ENCODE measurements at regions not wholly inside any gene's neighbourhood (a gene's known extent, or its start where the extent isn't known, plus 50 kb on each side); places are given as distances from the start of the nearest gene placed in this dataset.

- no peak for DNase-seq (ENCODE audit: low read depth)
These were observed 366.6 kb downstream of the SOX2 start for GRCh38 chr3:182078316-182078715.

GRCh38 chr3:182078929-182079328, 367.2 kb downstream of the SOX2 start:
- no peak for DNase-seq (ENCODE audit: low read depth)

DNA sequence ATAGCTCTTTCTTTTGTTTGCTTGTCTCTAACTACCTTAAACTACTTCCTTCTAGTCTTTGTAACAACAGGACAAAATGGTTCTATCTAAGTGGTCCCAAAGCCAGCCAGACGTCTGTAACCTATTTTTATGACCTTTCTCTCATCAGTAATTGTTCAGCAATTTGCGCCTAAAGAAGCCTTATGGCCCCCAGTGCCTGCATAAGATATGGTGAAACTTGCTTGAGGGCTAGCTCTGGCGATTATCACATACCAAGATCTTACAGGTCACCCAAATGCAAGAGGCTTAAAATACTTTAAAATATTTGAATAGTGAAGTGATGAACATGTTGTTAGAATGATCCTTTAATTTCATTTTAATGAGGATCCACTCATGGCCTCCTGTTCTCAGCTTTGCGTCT, 369.4 kb downstream of the SOX2 start:
- no peak for DNase-seq (ENCODE audit: low read depth)

DNA sequence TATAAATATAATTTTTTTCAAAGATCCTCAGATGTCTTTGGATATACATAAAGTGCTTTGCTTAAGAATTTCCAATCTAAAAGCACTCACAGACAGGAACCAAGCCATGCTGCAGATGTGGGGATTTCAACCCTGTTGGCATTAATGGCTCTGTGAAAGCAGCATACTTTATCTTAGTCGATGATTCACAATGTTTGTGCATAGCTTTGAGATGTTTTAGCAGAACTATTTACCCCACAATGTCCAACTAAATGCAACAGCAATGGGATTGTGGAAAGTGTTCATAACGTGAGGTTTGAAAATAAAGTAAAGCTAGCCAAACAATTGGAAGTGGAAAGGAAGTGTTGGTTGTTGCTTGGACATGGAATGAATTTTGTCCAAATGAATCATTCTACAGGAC, 371.4 kb downstream of the SOX2 start:
- DNase-seq (ENCODE audit: low read depth), result no peak

- no peak for DNase-seq (ENCODE audit: low read depth)
These were observed 381.0 kb downstream of the SOX2 start for GRCh38 chr3:182092662-182093262.

DNA sequence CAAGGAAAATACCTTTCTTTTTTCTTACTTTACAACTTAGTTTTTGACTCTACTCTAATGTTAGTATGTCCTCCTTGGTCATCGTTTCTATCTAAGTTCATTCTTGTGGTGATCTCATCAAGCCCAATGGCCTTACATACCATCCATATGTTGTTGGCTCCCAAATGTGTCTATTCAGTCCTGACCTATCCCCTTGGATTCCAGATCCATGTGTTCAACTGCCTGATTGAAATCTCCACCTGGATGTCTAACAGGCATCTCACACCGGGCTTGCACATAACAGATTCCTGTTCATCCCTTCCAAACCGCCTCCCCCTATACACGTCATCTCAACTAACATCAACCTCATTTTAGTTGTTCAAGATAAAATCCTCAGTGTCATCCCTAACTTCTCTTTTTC, 382.6 kb downstream of the SOX2 start:
- DNase-seq (ENCODE audit: low read depth), result no peak

- DNase-seq (ENCODE audit: low read depth), result no peak
These were observed 393.2 kb downstream of the SOX2 start for GRCh38 chr3:182104881-182105280.

- no peak for DNase-seq (ENCODE audit: low read depth)
These were observed 394.1 kb downstream of the SOX2 start for GRCh38 chr3:182105875-182106274.

- no peak for DNase-seq (ENCODE audit: low read depth)
These were observed 396.6 kb downstream of the SOX2 start for GRCh38 chr3:182108371-182108770.

GRCh38 chr3:182111967-182112366, 400.2 kb downstream of the SOX2 start:
- no peak for DNase-seq (ENCODE audit: low read depth)

GRCh38 chr3:182115328-182116015, 403.7 kb downstream of the SOX2 start:
- DNase-seq (ENCODE audit: low read depth), result no peak

- no peak for DNase-seq (ENCODE audit: low read depth)
These were observed 404.7 kb downstream of the SOX2 start for GRCh38 chr3:182116386-182116785.

DNA sequence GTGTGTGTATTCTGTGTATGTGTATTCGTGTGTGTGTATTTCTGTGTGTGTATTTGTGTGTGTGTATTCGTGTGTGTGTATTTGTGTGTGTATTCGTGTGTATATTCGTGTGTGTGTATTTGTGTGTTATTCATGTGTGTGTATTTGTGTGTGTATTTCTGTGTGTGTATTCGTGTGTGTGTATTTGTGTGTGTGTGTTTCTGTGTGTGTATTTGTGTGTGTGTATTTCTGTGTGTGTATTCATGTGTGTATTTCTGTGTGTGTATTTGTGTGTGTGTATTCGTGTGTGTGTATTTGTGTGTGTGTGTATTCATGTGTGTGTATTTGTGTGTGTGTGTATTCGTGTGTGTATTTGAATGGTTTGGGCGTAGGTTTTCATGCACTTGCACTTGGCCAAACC, 405.4 kb downstream of the SOX2 start:
- DNase-seq (ENCODE audit: low read depth), result no peak

DNA sequence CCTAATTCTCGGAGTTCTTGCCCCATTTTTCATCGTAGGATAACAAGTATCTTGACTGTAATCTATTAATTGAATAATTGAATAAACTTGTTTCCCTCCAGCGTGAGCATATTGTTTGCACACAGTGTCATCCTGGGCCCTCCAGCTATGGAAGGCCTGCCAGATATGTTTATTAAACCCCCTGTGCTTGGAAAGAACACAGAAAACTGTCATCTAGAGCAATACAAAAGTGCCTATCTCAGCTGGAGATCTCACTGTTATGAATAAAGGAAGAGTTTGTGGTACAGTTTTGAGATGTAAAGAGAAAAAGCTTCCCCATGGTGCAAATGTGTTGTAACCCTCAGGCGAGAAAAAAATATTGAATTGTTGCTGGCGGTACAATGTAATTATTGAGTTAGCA, 405.9 kb downstream of the SOX2 start:
- no peak for DNase-seq (ENCODE audit: low read depth)

DNA sequence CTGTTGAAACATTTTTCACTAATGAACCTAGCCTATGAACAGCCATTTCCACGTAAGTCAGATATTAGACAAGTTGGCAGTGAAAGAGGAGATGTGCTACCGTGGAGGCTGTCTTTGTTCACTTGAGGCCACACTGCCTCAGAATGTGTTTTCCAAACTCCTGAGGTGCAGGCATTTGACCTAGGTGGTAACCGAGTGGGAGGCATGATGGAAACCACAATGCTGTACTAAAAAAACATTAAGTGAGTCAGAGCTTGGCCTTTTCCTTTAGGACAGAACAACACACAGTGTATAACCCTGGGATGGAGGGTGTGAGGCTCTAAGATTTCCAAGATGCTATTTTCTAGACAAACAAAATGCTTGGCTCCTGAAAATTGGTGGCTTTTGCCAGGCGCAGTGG, 406.3 kb downstream of the SOX2 start:
- DNase-seq (ENCODE audit: low read depth), result no peak

GRCh38 chr3:182121401-182121800, 409.7 kb downstream of the SOX2 start:
- no peak for DNase-seq (ENCODE audit: low read depth)

DNA sequence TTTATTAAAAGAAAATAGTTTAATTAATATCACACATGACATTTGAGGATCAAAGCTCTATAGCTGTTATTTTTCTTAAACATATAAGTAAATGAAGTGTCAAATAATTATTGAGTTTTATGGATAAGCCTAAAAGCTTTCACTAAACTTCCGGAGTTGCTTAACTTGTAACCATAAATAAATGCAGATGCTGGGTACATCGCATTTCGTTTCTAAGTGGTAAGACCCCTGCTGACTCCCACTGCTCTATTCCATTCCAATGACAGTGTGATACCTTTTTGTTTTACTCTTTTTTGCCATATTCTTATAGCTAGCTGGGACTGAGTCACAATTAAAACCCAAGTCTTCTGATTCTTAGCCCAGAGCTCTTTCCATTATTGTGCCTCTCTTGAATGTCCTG, 411.1 kb downstream of the SOX2 start:
- no peak for DNase-seq (ENCODE audit: low read depth)

GRCh38 chr3:182124187-182124586, 412.5 kb downstream of the SOX2 start:
- DNase-seq (ENCODE audit: low read depth), result no peak

DNA sequence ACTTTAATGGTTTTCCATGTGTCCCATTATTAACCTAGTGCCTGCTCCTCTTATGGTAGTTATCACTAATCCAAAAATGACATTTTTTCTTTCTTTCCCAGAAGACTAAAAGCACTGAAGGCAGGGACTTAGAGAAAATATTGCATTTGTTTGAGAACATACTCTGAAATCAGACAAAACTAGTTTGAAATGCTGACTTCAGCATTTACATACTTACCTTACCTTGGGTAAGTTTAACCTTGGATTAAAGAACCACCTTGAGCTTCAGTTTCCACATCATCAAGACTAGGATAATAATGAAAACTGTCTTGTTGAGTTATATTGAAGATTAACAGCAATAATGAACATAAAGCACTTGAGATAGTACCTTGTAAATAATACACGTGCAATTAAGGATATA, 413.0 kb downstream of the SOX2 start:
- DNase-seq (ENCODE audit: low read depth), result no peak

GRCh38 chr3:182129740-182130139, 418.0 kb downstream of the SOX2 start:
- DNase-seq (ENCODE audit: low read depth), result no peak

DNA sequence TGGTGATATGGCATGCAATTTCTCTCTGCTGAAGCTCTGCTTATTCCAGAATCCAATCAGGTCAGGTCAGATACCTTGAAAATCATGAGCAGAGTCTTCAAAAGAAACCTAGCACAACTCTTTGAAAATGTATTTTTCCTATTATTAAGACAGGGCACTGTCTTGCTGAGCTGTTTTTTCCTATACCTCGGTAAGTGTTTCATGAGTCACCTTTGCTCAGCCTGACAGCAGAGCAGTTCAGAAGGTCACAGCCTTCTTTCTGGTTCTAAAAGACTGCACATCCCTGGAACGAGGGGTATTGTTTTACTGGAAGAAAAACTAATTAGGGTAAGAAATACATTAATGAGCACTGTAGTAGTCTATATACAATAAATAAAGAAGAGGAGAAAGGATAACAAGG, 422.0 kb downstream of the SOX2 start:
- DNase-seq (ENCODE audit: low read depth), result no peak

- no peak for DNase-seq (ENCODE audit: low read depth)
These were observed 423.3 kb downstream of the SOX2 start for GRCh38 chr3:182135056-182135455.

DNA sequence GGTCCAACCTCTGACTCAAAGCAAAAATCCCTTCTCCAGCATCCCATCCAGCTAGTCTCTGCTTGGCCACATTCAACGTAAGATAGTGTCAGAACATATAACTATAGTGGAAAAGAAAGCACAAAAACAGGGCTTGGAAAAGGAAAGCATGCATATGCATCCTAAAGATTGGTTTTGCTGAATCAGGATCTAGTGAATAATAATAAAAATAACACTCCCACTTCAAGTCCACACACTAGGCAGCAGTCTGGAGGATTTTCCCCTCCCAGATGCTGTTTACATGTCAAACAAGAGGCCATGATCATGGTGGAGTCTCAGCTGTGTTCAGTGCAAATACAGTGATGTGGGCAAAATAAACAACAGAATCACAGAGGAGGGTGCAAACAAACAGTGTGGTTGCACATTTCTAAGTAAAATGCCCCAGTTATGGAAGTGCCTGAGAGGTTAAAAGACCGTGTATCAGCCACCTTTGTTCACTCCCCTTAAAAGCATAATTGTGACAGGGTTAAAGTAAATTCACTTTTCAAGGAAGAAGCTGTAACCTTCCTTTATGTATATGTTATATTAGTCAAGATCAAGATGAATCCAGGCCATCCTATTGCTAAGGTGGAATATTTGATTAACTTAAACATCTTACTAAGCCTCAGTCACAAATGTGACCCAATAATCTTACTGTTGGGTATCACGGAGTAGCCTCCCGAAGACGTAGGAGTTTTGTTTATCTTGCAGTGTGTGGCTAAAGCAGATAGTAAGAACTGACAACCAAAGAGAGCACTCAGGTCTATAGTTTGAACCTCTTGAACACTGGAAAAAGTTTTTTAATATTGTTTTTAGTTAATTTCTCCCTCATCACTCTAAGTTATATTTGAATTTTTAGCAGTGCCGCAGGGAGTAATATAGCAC, 424.5 kb downstream of the SOX2 start:
- no peak for DNase-seq (ENCODE audit: low read depth)

Measured in fibroblast of gingiva (primary cell).